Erythroblast (primary cell): ENCODE measurements at regions not wholly inside any gene's neighbourhood (a gene's known extent, or its start where the extent isn't known, plus 50 kb on each side); places are given as distances from the start of the nearest gene placed in this dataset.

Experiments used
- GATA1 ChIP-seq: IDR thresholded peaks from 2 replicates; pipeline ENCODE4 v1.6.1; 2011; ENCODE audit warnings: low read depth, mild to moderate bottlenecking, control low read depth, low read length, moderate library complexity
- POLR2A ChIP-seq: IDR thresholded peaks from 2 replicates; pipeline ENCODE4 v1.6.1; 2011; ENCODE audit warnings: mild to moderate bottlenecking, low read length

DNA sequence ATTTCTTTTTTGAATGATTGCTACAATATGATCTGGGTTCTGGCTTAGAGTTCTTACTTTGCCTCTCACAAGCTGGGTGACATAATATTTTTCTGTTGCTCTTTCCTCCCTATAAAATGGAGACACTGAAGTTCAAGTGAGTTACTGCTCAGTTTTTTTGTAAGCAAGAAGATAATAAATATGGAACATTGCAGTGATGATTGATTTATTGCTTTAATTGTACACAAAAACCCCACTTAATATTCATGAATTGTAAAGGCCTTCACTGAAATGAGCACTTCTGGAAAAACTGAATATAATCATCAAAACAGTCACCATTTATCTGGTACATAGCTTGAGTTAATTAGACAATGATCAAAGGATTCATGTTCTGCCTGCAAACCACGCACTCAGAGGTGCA, 71.8 kb upstream of the NAP1L1 start:
- TF ChIP-seq POLR2A (no peak), GATA1 (no peak)
